Motor neuron (in vitro differentiated cells): ENCODE measurements at regions not wholly inside any gene's neighbourhood (a gene's known extent, or its start where the extent isn't known, plus 50 kb on each side); places are given as distances from the start of the nearest gene placed in this dataset.

Source experiments
- ATAC-seq, 8 experiments: fragments of 200-7000 bp; cut with Tn5 transposase; replicated peaks in 6 of 8; 2 replicates each; pipeline ENCODE4 v1.8.0; 2021; ENCODE audit warnings: mild to moderate bottlenecking in 8 of 8, moderate library complexity in 8 of 8
- H3K27ac ChIP-seq, 2 donors: fragments of 250-450 bp; sonication (Bioruptor Pico); 2 replicates each; pipeline ENCODE4 v1.9.0; 2021; ENCODE audit warnings: antibody characterized with exemption in 2 of 2, mild to moderate bottlenecking in 2 of 2, moderate library complexity in 1 of 2
- H3K4me1 ChIP-seq, 2 donors: fragments of 250-450 bp; sonication (Bioruptor Pico); replicated peaks in 1 of 2; 2 replicates each; pipeline ENCODE4 v1.6.1; 2021; ENCODE audit warnings: antibody characterized with exemption in 2 of 2, mild to moderate bottlenecking in 2 of 2, moderate library complexity in 1 of 2
- H3K4me3 ChIP-seq, 5 donors: fragments of 250-450 bp; sonication (Bioruptor Pico); 2 replicates each; pipeline ENCODE4 v1.9.0; 2021; ENCODE audit warnings: antibody characterized with exemption in 5 of 5, mild to moderate bottlenecking in 5 of 5, moderate library complexity in 4 of 5
- WGBS, 10 experiments: fragments of 450-650 bp; shearing (Covaris generic); methylation state at CpG; one replicate each; pipeline ENCODE4 v1.0.0; 2022; 5-methylcytosine and 5-hydroxymethylcytosine counted together
- in situ Hi-C, 9 experiments: fragments of 400-800 bp; cut with MboI; loops; one replicate each; pipeline ENCODE4 v1.15.0; 2021; ENCODE audit warnings: low sequenced_read_pairs in 9 of 9, low pct_unique_long_range_greater_than_20kb in 2 of 9; ENCODE audit not compliant: unreplicated experiment in 9 of 9

- peaks cover 0 to 9% of the 10 kb centered on the region in 2 donors for H3K4me1 ChIP-seq
- in situ Hi-C loops = no loop called here
- peak in 7 of 8 experiments; percentile 67 to 96 (median 77) for ATAC-seq
- 0 to 78% (median 44%) methylated on average over 1 to 17 of the region's 21 CpGs; no CpG with 5 or more reads in 3 of the 10 experiments for WGBS, 10 experiments
- no peak overlapping the region for H3K27ac ChIP-seq
- H3K4me3 ChIP-seq = no peak overlapping the region
Observed at GRCh38 chr9:134537951-134538641, 103.5 kb upstream of the COL5A1 start.

GRCh38 chr9:134538856-134539566 lies 102.6 kb upstream of the COL5A1 start:
- no peak overlapping the region for H3K4me3 ChIP-seq
- in situ Hi-C loops = no loop called here
- peaks cover 1 to 14% of the 10 kb centered on the region in 2 donors for H3K4me1 ChIP-seq
- H3K27ac ChIP-seq = no peak overlapping the region
- WGBS, 10 experiments = 67 to 100% (median 81%) methylated on average over 2 to 12 of the region's 21 CpGs; no CpG with 5 or more reads in 3 of the 10 experiments
- ATAC-seq = no peak

- 37 to 100% (median 80%) methylated on average over 1 to 3 of the region's 11 CpGs; no CpG with 5 or more reads in 1 of the 10 experiments for WGBS, 10 experiments
- Histone ChIP-seq H3K4me1 (peaks cover 4 to 21% of the 10 kb centered on the region in 2 donors), H3K4me3 (no peak overlapping the region), H3K27ac (no peak overlapping the region)
- in situ Hi-C loops = no loop called here
- no peak for ATAC-seq
Observed at GRCh38 chr9:134539586-134540194, 101.9 kb upstream of the COL5A1 start.

- no peak overlapping the region for H3K4me3 ChIP-seq
- WGBS, 10 experiments = 50 to 98% (median 89%) methylated on average over 2 to 7 of the region's 19 CpGs; no CpG with 5 or more reads in 3 of the 10 experiments
- H3K4me1 ChIP-seq = peaks cover 4 to 29% of the 10 kb centered on the region in 2 donors
- H3K27ac ChIP-seq = no peak overlapping the region
- no peak for ATAC-seq
- in situ Hi-C loops = no loop called here
Observed at GRCh38 chr9:134540276-134541096, 101.1 kb upstream of the COL5A1 start.

- in situ Hi-C loops = no loop called here
- no peak overlapping the region for H3K27ac ChIP-seq
- ATAC-seq = no peak
- no peak overlapping the region for H3K4me3 ChIP-seq
- WGBS, 10 experiments = 50 to 100% (median 82%) methylated on average over 1 to 9 of the region's 24 CpGs; no CpG with 5 or more reads in 2 of the 10 experiments
- peaks cover 10 to 36% of the 10 kb centered on the region in 2 donors for H3K4me1 ChIP-seq
Observed at GRCh38 chr9:134541097-134541747, 100.4 kb upstream of the COL5A1 start.

GRCh38 chr9:134544388-134545214 lies 97.0 kb upstream of the COL5A1 start:
- peaks cover 18 to 36% of the 10 kb centered on the region in 2 donors for H3K4me1 ChIP-seq
- 10 to 93% (median 76%) methylated on average over 3 to 12 of the region's 26 CpGs; no CpG with 5 or more reads in 5 of the 10 experiments for WGBS, 10 experiments
- H3K27ac ChIP-seq = peak overlapping the region in 1 of 2 donors; percentile 29
- peak in 7 of 8 experiments; percentile 16 to 95 (median 91) for ATAC-seq
- in situ Hi-C loops = no loop called here
- no peak overlapping the region for H3K4me3 ChIP-seq

- ATAC-seq = no peak
- 0 to 96% (median 51%) methylated on average over 1 to 7 of the region's 7 CpGs; no CpG with 5 or more reads in 3 of the 10 experiments for WGBS, 10 experiments
Observed at GRCh38 chr9:134545215-134545542, 96.4 kb upstream of the COL5A1 start.

GRCh38 chr9:134545543-134546245 lies 95.9 kb upstream of the COL5A1 start:
- no peak overlapping the region for H3K4me3 ChIP-seq
- in situ Hi-C loops = no loop called here
- peaks cover 18 to 36% of the 10 kb centered on the region in 2 donors for H3K4me1 ChIP-seq
- WGBS, 10 experiments = 0 to 100% (median 80%) methylated on average over 1 to 20 of the region's 29 CpGs; no CpG with 5 or more reads in 3 of the 10 experiments
- peak in 3 of 8 experiments; percentile 65 to 86 (median 73) for ATAC-seq
- peak overlapping the region in 1 of 2 donors; percentile 20 for H3K27ac ChIP-seq

More at GRCh38 chr9:134545215-134545542, 96.4 kb upstream of the COL5A1 start:
- in situ Hi-C loops = no loop called here
- H3K4me1 ChIP-seq = peaks cover 18 to 36% of the 10 kb centered on the region in 2 donors
- no peak overlapping the region for H3K4me3 ChIP-seq
- no peak overlapping the region for H3K27ac ChIP-seq

GRCh38 chr9:134546246-134546731 lies 95.3 kb upstream of the COL5A1 start:
- ATAC-seq = peak in 3 of 8 experiments; percentile 57 to 80 (median 72)
- Histone ChIP-seq H3K4me1 (peaks cover 19 to 39% of the 10 kb centered on the region in 2 donors), H3K4me3 (no peak overlapping the region), H3K27ac (peak overlapping the region in 1 of 2 donors; percentile 20)
- in situ Hi-C loops = no loop called here
- 0 to 90% (median 60%) methylated on average over 1 to 4 of the region's 14 CpGs; no CpG with 5 or more reads in 3 of the 10 experiments for WGBS, 10 experiments

- Histone ChIP-seq H3K4me1 (peaks cover 23 to 44% of the 10 kb centered on the region in 2 donors), H3K27ac (peak overlapping the region in 1 of 2 donors; percentile 52), H3K4me3 (no peak overlapping the region)
- in situ Hi-C loops = no loop called here
- WGBS, 10 experiments = 72 to 90% methylated on average over 2 of the region's 10 CpGs; no CpG with 5 or more reads in 8 of the 10 experiments
- ATAC-seq = peak in 1 of 8 experiments; percentile 9
Observed at GRCh38 chr9:134546746-134547145, 94.9 kb upstream of the COL5A1 start.
